GM06990 (cell line): ENCODE measurements at regions not wholly inside any gene's neighbourhood (a gene's known extent, or its start where the extent isn't known, plus 50 kb on each side); places are given as distances from the start of the nearest gene placed in this dataset.

ENCODE experiments used
- DNase-seq: peaks from one replicate; pipeline ENCODE4 v3.0.0-alpha.2; 2011; ENCODE audit not compliant: insufficient read length; ENCODE audit errors: extremely low read depth
- H3K27me3 ChIP-seq: replicated peaks from 2 replicates; pipeline ENCODE4 v1.6.0; 2011; ENCODE audit warnings: low read length; ENCODE audit not compliant: control insufficient read depth, insufficient read depth
- H3K36me3 ChIP-seq: 2 replicates; pipeline ENCODE4 v1.5.1; 2011; ENCODE audit warnings: low read length; ENCODE audit not compliant: control insufficient read depth, insufficient read depth
- H3K4me3 ChIP-seq: replicated peaks from 2 replicates; pipeline ENCODE4 v1.5.1; 2011; ENCODE audit warnings: low read depth, mild to moderate bottlenecking, control low read depth, low read length
- CTCF ChIP-seq: IDR thresholded peaks from 2 replicates; pipeline ENCODE4 v1.5.1; 2011; ENCODE audit warnings: low read length, control low read depth, mild to moderate bottlenecking, inconsistent platforms; ENCODE audit not compliant: insufficient read depth, poor library complexity, severe bottlenecking

DNA sequence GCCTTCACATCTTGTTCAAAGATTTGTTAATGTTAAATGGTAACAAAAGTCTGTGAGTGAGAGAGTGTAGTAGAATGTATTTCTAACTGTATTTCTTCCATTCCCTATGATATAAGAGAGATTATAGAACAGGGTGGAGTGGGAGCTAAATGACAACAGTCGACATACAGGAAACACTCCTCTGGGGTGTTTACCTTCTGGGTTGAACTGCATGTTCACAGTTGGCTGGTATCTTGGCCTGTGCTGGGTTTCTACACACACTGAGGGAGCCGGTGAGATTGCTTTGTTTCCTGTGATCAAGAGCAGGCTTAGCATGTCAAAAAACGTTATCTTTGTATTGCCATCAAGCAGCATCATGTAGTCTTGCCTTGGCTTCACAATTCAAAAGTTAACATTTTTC lies 274.3 kb upstream of the FAR2 start:
- DNase-seq = no peak
- no peaks in the 10 kb centered on the region for H3K36me3 ChIP-seq
- TF ChIP-seq CTCF = no peak
- H3K27me3 ChIP-seq = no peaks in the 10 kb centered on the region
- no peak overlapping the region for H3K4me3 ChIP-seq

GRCh38 chr12:28876196-28876798 lies 272.8 kb upstream of the FAR2 start:
- DNase-seq = no peak
- no peak overlapping the region for H3K4me3 ChIP-seq
- no peaks in the 10 kb centered on the region for H3K27me3 ChIP-seq
- H3K36me3 ChIP-seq = no peaks in the 10 kb centered on the region
- no peak for TF ChIP-seq CTCF

DNA sequence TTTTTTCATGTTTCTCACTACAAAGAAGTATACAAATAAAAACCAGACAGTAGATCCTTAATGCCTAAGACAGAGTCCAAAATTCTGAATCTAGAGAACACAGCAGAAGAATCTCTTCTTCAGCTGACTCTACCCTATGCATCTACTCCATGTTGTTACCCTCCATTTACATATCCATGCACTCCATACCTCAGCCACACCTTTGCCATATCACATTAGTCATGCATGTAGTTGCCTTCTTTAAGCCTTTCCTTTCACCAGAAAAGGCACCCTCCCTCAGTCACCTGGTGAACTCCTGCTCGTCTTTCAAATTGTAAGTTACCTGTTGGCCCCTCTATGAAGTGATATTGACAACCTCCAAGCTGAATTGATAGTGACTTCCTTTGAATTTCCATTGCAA lies 271.2 kb upstream of the FAR2 start:
- DNase-seq = no peak
- H3K27me3 ChIP-seq = no peaks in the 10 kb centered on the region
- no peak for TF ChIP-seq CTCF
- H3K36me3 ChIP-seq = no peaks in the 10 kb centered on the region
- no peak overlapping the region for H3K4me3 ChIP-seq

GRCh38 chr12:28878629-28879028 lies 270.4 kb upstream of the FAR2 start:
- Histone ChIP-seq H3K4me3 (no peak overlapping the region), H3K27me3 (no peaks in the 10 kb centered on the region), H3K36me3 (no peaks in the 10 kb centered on the region)
- DNase-seq = no peak
- no peak for TF ChIP-seq CTCF

GRCh38 chr12:28879379-28879778 lies 269.7 kb upstream of the FAR2 start:
- Histone ChIP-seq H3K4me3 (no peak overlapping the region), H3K27me3 (no peaks in the 10 kb centered on the region), H3K36me3 (no peaks in the 10 kb centered on the region)
- TF ChIP-seq CTCF = no peak
- peak; percentile 3 for DNase-seq

DNA sequence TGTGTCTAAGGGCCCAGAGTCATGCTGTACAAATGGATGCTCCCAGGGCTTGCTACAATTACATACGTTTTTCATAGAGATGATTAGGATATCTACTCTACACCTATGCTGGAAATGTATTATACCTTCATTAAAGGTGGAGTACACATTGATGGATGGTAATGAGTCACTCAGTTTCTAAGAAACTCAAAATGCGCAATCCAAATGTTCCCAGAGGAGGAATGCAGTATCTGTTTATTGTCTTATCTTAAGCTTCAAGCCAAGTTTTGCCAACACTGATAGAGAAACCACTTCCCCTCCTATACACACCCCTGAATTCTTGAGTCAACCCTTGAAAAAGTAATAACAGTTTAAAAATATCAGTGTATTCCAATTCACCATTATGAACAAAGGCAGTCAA lies 266.6 kb upstream of the FAR2 start:
- no peak for TF ChIP-seq CTCF
- no peak for DNase-seq
- Histone ChIP-seq H3K27me3 (no peaks in the 10 kb centered on the region), H3K4me3 (no peak overlapping the region), H3K36me3 (no peaks in the 10 kb centered on the region)
